ENCODE measurements at regions not wholly inside any gene's neighbourhood (a gene's known extent, or its start where the extent isn't known, plus 50 kb on each side); places are given as distances from the start of the nearest gene placed in this dataset.

DNA sequence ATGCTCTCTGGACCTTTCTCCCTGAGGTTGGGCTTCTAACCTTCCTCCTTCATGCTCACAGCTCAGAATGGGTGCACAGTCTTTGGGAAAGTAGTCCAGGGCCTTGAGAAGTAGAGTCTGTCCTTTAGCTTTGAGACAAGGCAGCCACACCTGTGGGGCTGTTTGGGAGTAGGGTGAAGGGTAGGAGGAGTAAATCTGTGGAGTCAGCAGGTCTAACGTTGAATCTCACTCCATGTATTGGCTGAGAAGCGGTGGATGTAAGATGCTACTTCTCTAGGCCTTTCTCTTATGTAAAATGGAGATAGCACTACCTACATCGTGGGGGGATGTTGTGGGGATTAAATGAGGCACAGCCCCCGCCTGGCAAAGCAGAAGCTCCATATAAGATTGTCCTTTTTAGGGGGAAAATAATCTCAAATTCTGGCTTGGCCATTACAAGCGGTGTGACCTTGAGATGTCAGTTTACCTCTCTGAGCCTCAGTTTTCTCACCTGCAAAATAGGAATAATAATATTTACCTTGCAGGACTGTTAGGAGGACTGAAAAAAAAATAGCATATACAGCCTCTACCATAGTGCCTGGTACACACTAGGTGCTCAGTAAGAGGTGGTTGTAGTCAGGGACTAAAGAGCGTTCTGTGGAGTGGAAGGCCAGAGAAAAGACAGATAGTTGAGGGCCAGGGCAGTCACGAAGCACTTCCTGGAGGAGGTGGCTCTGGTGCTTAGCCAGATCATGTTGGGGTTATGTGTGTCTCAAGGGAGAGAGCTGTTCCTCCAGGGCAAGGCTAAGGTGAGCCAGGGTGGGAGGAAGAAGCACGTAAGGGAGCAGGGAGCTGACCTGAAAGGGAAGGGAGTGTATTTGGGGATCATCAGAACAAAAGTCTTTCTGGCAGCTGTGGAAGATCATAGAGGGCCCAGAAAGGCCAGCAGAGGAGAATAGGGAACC lies 82.8 kb upstream of the MRPS22 start:
- TF ChIP-seq CTCF (IDR thresholded peaks at IDR 0.05): no peak
- no peak for TF ChIP-seq POLR2A (IDR thresholded peaks at IDR 0.05)

Measured in esophagus squamous epithelium (tissue), 4 donors.